ENCODE measurements at regions not wholly inside any gene's neighbourhood (a gene's known extent, or its start where the extent isn't known, plus 50 kb on each side); places are given as distances from the start of the nearest gene placed in this dataset.
A peak's percentile ranks its signal among the peaks of the same experiment; 100 is the strongest.

DNA sequence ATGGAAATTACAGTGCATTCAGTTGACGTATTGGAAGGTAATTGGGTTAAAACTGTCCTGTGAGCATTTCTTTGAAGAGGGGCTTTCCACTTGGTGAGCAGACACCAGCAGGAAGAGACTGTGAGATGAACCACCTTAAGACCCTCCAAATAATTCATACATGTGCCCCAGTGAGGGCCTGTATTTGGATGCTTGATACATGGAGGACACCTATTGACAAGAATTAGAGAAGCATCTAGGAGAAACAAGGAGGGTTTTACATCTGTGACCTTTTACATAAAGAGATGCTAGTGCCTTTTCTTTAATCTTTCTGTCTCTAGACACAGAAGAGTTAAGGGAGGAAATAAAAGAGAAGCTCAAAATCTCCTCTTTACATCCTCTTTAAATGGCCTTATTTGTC lies 1115.3 kb upstream of the IGFBP7 start:
- Histone ChIP-seq H3K23ac (ENCODE audit: low read length) (no peak overlapping the region), H3K4me1 (ENCODE audit: control insufficient read depth in 1 of 2, insufficient read depth in 2 of 2, low read length in 2 of 2) (no peaks in the 10 kb centered on the region), H2AK5ac (ENCODE audit: low read length) (no peak overlapping the region), H3K9ac (ENCODE audit: low read length) (no peak overlapping the region), H3K27me3 (ENCODE audit: insufficient read depth, low read length) (no peaks in the 10 kb centered on the region), H3K18ac (ENCODE audit: low read length) (no peak overlapping the region), H4K8ac (ENCODE audit: low read depth, low read length) (no peak overlapping the region), H3K79me2 (ENCODE audit: control insufficient read depth, insufficient read depth, low read length, poor library complexity) (no peaks in the 10 kb centered on the region), H2BK120ac (ENCODE audit: insufficient read depth, low read length, poor library complexity) (no peak overlapping the region), H3K79me1 (ENCODE audit: low read length) (no peaks in the 10 kb centered on the region), H3K9me3 (ENCODE audit: insufficient read depth, low read depth, low read length) (no peaks in the 10 kb centered on the region), H2AFZ (ENCODE audit: insufficient read depth, low read length, poor library complexity) (no peak overlapping the region), H3K27ac (ENCODE audit: low read depth, low read length) (no peak overlapping the region), H3K36me3 (ENCODE audit: control insufficient read depth in 1 of 2, insufficient read depth in 2 of 2, low read length in 2 of 2) (no peaks in the 10 kb centered on the region), H3K4ac (ENCODE audit: low read depth, low read length) (no peak overlapping the region), H4K91ac (ENCODE audit: low read depth, low read length) (no peak overlapping the region), H2BK5ac (ENCODE audit: low read depth, low read length, poor library complexity) (no peak overlapping the region), H3K14ac (ENCODE audit: low read length) (no peak overlapping the region), H3K4me2 (ENCODE audit: low read length) (no peak overlapping the region), H4K12ac (ENCODE audit: low read depth, low read length) (no peak overlapping the region), H3K4me3 (ENCODE audit: low read depth, low read length) (no peak overlapping the region), H2BK12ac (ENCODE audit: low read length) (no peak overlapping the region)
- no peak for DNase-seq
- WGBS (ENCODE audit: extremely low coverage, insufficient coverage, insufficient read length): no CpG with 5 or more reads among the region's 1 CpG

DNA sequence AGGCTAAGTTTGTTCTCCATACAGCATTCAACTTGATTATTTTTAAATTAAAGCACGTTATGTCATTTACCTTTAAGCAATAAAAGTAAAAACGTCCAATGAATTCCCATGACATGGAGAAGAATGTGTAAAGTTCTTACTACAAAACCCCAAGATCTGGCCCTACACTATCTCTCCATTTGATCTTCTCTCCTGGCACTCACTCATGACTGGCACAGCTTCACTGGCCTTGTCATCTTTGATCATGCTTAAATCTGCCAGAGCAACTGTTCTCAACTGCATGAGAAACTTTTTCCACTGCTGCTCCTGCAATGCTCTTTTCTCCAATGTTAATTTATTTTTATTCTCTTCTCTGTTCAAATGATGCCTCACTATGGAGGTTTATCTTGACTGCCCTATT lies 1109.0 kb upstream of the IGFBP7 start:
- Histone ChIP-seq H4K8ac (ENCODE audit: low read depth, low read length) (no peak overlapping the region), H4K12ac (ENCODE audit: low read depth, low read length) (no peak overlapping the region), H3K14ac (ENCODE audit: low read length) (no peak overlapping the region), H3K18ac (ENCODE audit: low read length) (no peak overlapping the region), H2BK12ac (ENCODE audit: low read length) (no peak overlapping the region), H3K27me3 (ENCODE audit: insufficient read depth, low read length) (no peaks in the 10 kb centered on the region), H3K36me3 (ENCODE audit: control insufficient read depth in 1 of 2, insufficient read depth in 2 of 2, low read length in 2 of 2) (no peaks in the 10 kb centered on the region), H3K27ac (ENCODE audit: low read depth, low read length) (no peak overlapping the region), H2BK5ac (ENCODE audit: low read depth, low read length, poor library complexity) (no peak overlapping the region), H2BK120ac (ENCODE audit: insufficient read depth, low read length, poor library complexity) (no peak overlapping the region), H3K9ac (ENCODE audit: low read length) (no peak overlapping the region), H3K79me2 (ENCODE audit: control insufficient read depth, insufficient read depth, low read length, poor library complexity) (no peaks in the 10 kb centered on the region), H4K91ac (ENCODE audit: low read depth, low read length) (no peak overlapping the region), H2AFZ (ENCODE audit: insufficient read depth, low read length, poor library complexity) (no peak overlapping the region), H2AK5ac (ENCODE audit: low read length) (no peak overlapping the region), H3K4me1 (ENCODE audit: control insufficient read depth in 1 of 2, insufficient read depth in 2 of 2, low read length in 2 of 2) (no peaks in the 10 kb centered on the region), H3K4me3 (ENCODE audit: low read depth, low read length) (no peak overlapping the region), H3K4me2 (ENCODE audit: low read length) (no peak overlapping the region), H3K79me1 (ENCODE audit: low read length) (no peaks in the 10 kb centered on the region), H3K4ac (ENCODE audit: low read depth, low read length) (no peak overlapping the region), H3K9me3 (ENCODE audit: insufficient read depth, low read depth, low read length) (no peaks in the 10 kb centered on the region), H3K23ac (ENCODE audit: low read length) (no peak overlapping the region)
- WGBS (ENCODE audit: extremely low coverage, insufficient coverage, insufficient read length): no CpG with 5 or more reads among the region's 2 CpGs
- no peak for DNase-seq

DNA sequence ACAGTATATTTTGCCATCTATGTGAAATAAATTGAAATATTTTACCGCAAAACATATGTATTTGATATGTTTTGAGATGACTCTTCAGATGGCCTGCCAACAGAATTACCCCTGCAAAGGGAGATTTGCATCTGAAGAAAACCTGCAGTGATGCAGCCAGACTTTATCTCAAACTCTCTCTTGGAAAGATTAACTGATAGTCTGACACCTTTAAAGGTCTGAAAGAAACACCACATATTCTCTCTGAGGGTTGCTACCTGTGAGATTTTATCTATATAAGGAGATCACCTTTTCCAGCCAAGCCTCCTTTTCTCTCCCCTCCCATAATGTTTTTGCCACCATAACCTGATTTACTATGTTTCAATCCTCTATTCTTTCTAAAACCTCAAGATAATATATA lies 1106.3 kb upstream of the IGFBP7 start:
- no peaks in the 10 kb centered on the region for H3K9me3 ChIP-seq (ENCODE audit: insufficient read depth, low read depth, low read length)
- H4K91ac ChIP-seq (ENCODE audit: low read depth, low read length): no peak overlapping the region
- H3K79me1 ChIP-seq (ENCODE audit: low read length): no peaks in the 10 kb centered on the region
- no peak overlapping the region for H4K8ac ChIP-seq (ENCODE audit: low read depth, low read length)
- H2AK5ac ChIP-seq (ENCODE audit: low read length): no peak overlapping the region
- no peak overlapping the region for H3K14ac ChIP-seq (ENCODE audit: low read length)
- H2AFZ ChIP-seq (ENCODE audit: insufficient read depth, low read length, poor library complexity): no peak overlapping the region
- no peak overlapping the region for H3K23ac ChIP-seq (ENCODE audit: low read length)
- no peak overlapping the region for H2BK12ac ChIP-seq (ENCODE audit: low read length)
- no peak overlapping the region for H4K12ac ChIP-seq (ENCODE audit: low read depth, low read length)
- H3K9ac ChIP-seq (ENCODE audit: low read length): no peak overlapping the region
- no peak overlapping the region for H3K4me3 ChIP-seq (ENCODE audit: low read depth, low read length)
- no peak overlapping the region for H3K4me2 ChIP-seq (ENCODE audit: low read length)
- no peaks in the 10 kb centered on the region for H3K79me2 ChIP-seq (ENCODE audit: control insufficient read depth, insufficient read depth, low read length, poor library complexity)
- no peak overlapping the region for H3K18ac ChIP-seq (ENCODE audit: low read length)
- WGBS (ENCODE audit: extremely low coverage, insufficient coverage, insufficient read length): no CpG with 5 or more reads among the region's 1 CpG
- no peak overlapping the region for H2BK5ac ChIP-seq (ENCODE audit: low read depth, low read length, poor library complexity)
- no peaks in the 10 kb centered on the region for H3K4me1 ChIP-seq (ENCODE audit: control insufficient read depth in 1 of 2, insufficient read depth in 2 of 2, low read length in 2 of 2)
- peak in 1 of 2 donors; percentile 58 for DNase-seq
- H2BK120ac ChIP-seq (ENCODE audit: insufficient read depth, low read length, poor library complexity): no peak overlapping the region
- H3K27me3 ChIP-seq (ENCODE audit: insufficient read depth, low read length): no peaks in the 10 kb centered on the region
- H3K4ac ChIP-seq (ENCODE audit: low read depth, low read length): no peak overlapping the region
- no peaks in the 10 kb centered on the region for H3K36me3 ChIP-seq (ENCODE audit: control insufficient read depth in 1 of 2, insufficient read depth in 2 of 2, low read length in 2 of 2)
- H3K27ac ChIP-seq (ENCODE audit: low read depth, low read length): no peak overlapping the region

DNA sequence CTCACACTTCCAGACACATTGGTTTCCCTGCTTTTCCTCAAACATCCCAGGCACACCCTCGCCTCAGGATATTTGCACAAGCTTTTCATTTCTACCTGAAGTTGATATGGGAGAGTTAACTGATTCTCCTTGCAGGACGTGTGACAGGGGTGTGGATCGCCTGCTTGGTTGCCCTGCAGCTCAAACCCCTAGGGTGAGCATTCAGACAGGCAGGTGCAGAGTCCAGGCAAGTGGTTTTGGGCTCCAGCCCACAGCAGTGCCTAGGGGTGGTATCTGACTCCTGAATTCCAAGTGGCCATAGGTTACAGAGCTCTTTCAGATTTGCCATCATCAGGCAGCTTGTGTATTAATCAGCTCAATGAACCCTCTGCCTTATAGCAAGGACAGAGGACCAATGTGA lies 1104.2 kb upstream of the IGFBP7 start:
- H2AFZ ChIP-seq (ENCODE audit: insufficient read depth, low read length, poor library complexity): no peak overlapping the region
- H3K18ac ChIP-seq (ENCODE audit: low read length): no peak overlapping the region

More for the DNA sequence above, 1104.2 kb upstream of the IGFBP7 start:
- Histone ChIP-seq H3K27ac (ENCODE audit: low read depth, low read length) (no peak overlapping the region), H4K12ac (ENCODE audit: low read depth, low read length) (no peak overlapping the region), H3K9me3 (ENCODE audit: insufficient read depth, low read depth, low read length) (no peaks in the 10 kb centered on the region), H3K4me1 (ENCODE audit: control insufficient read depth in 1 of 2, insufficient read depth in 2 of 2, low read length in 2 of 2) (no peaks in the 10 kb centered on the region), H3K36me3 (ENCODE audit: control insufficient read depth in 1 of 2, insufficient read depth in 2 of 2, low read length in 2 of 2) (no peaks in the 10 kb centered on the region), H3K9ac (ENCODE audit: low read length) (no peak overlapping the region), H3K4ac (ENCODE audit: low read depth, low read length) (no peak overlapping the region), H2BK5ac (ENCODE audit: low read depth, low read length, poor library complexity) (no peak overlapping the region), H3K4me2 (ENCODE audit: low read length) (no peak overlapping the region), H2BK12ac (ENCODE audit: low read length) (no peak overlapping the region), H3K79me1 (ENCODE audit: low read length) (no peaks in the 10 kb centered on the region), H3K79me2 (ENCODE audit: control insufficient read depth, insufficient read depth, low read length, poor library complexity) (no peaks in the 10 kb centered on the region), H3K14ac (ENCODE audit: low read length) (no peak overlapping the region), H3K23ac (ENCODE audit: low read length) (no peak overlapping the region), H2AK5ac (ENCODE audit: low read length) (no peak overlapping the region), H3K4me3 (ENCODE audit: low read depth, low read length) (no peak overlapping the region), H3K27me3 (ENCODE audit: insufficient read depth, low read length) (no peaks in the 10 kb centered on the region), H2BK120ac (ENCODE audit: insufficient read depth, low read length, poor library complexity) (no peak overlapping the region), H4K8ac (ENCODE audit: low read depth, low read length) (no peak overlapping the region), H4K91ac (ENCODE audit: low read depth, low read length) (no peak overlapping the region)
- no CpG with 5 or more reads among the region's 3 CpGs for WGBS (ENCODE audit: extremely low coverage, insufficient coverage, insufficient read length)
- peak; percentile 92 for DNase-seq

Data from trophoblast cell (in vitro differentiated cells and primary cell).